Activated T-helper 1 cell treated with anti-CD3 and anti-CD28 coated beads, Interleukin-12 subunit alpha, Interleukin-12 subunit beta, Interleukin-2, Interleukin-4 antibody, amounts not matched to agents 30 ng/mL and 10 ng/mL and 1 ng/mL, durations not matched to agents 14 hours and 24 hours and 36 hours (primary cell): ENCODE measurements at regions not wholly inside any gene's neighbourhood (a gene's known extent, or its start where the extent isn't known, plus 50 kb on each side); places are given as distances from the start of the nearest gene placed in this dataset.
"Not testable (repeated sequence)": the region's sequence is repeated elsewhere in the genome, so short reads cannot be mapped to it uniquely, and the experiment has no call there.

Source experiments
- DNase-seq: peaks from one replicate; pipeline ENCODE4 v3.0.0; 2021; ENCODE audit warnings: low spot score
- H3K27ac Mint-ChIP-seq: one replicate; pipeline ENCODE4 v1.8.0; 2021; ENCODE audit warnings: mild to moderate bottlenecking, mixed read lengths
- H3K27me3 Mint-ChIP-seq: one replicate; pipeline ENCODE4 v1.8.0; 2022; ENCODE audit warnings: mild to moderate bottlenecking, moderate library complexity, mixed read lengths; ENCODE audit not compliant: insufficient read depth
- H3K36me3 Mint-ChIP-seq: one replicate; pipeline ENCODE4 v1.8.0; 2021; ENCODE audit warnings: low read depth, mixed read lengths
- H3K4me1 Mint-ChIP-seq: one replicate; pipeline ENCODE4 v1.8.0; 2021; ENCODE audit warnings: low read depth, mixed read lengths
- H3K4me3 Mint-ChIP-seq: one replicate; pipeline ENCODE4 v1.8.0; 2021; ENCODE audit warnings: mild to moderate bottlenecking, moderate library complexity, mixed read lengths
- H3K9me3 Mint-ChIP-seq: one replicate; pipeline ENCODE4 v1.8.0; 2021; ENCODE audit warnings: mixed read lengths
- intact Hi-C: fragments of 100-400 bp; cut with micrococcal nuclease; formaldehyde crosslinking; loops from one replicate; pipeline ENCODE4 v1.15.1; 2024

DNA sequence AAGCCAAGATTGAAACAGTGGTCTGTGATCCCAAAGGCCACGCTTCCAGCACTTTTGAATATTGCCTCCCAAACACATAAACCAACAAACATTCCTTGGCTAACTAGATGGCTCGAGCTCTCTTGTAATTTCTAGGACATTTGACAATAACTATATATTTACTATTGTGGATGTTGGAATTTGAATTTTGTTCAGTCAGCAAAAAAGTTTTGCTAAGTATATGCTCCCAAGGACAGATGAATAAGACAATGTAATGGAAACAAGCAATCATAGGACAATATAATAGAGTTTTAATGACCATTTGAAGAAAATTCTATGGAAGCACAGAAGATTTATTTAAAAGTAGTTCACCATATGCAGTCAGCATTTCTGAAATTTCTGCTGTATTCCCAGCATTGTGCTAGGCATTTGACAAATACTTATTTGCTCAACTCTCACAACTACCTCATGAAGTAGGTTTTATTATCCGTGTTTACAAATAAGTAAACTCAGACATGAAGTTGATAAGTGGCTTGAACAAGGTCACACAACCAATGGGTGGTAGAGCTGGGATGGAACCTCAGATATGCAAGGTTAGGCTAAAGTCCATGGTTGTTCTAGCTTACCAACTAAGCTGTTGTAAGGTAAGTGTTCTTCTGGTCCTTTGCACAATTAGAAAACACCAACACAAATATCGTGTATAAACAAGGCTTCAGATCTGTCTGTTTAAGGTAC, 205.1 kb downstream of the NUFIP1 start:
- Mint-ChIP-seq H3K9me3 (no peaks in the 10 kb centered on the region), H3K4me1 (no peaks in the 10 kb centered on the region), H3K27ac (no peak overlapping the region), H3K4me3 (no peak overlapping the region), H3K36me3 (no peaks in the 10 kb centered on the region), H3K27me3 (peaks cover 4% of the 10 kb centered on the region)
- no peak for DNase-seq
- intact Hi-C loops = no loop called here

DNA sequence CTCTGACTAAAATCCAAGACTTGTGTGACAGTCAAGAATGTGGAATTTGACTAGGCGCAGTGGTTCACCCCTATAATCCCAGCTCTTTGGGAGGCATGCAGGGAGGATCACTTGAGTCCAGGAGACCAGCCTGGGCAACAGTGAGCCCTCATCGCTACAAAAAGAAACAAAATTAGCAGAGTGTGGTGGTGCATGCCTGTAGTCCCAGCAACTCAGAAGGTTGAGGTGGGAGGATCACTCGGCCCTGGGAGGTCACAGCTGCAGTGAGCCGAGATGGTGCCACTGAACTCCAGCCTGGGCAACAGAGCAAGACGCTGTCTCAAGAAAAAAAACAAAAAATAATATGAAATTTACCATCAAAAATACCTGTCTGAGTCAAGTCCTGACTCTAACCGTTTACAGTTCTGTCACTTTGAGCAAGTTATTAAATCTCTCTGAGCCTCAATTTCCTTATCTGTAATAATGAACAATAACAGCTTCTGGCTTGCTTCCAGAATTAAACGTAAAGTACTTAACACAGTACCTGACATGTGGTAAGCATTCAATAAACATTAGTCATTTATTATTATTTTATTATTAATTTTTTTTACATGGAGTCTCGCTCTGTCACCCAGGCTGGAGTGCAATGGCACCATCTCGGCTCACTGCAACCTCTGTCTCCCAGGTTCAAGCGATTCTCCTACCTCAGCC, 204.6 kb upstream of the TSC22D1 start:
- intact Hi-C loops = no loop called here
- H3K27me3 Mint-ChIP-seq = peaks cover 9% of the 10 kb centered on the region
- peaks cover 2% of the 10 kb centered on the region for H3K36me3 Mint-ChIP-seq
- no peak overlapping the region for H3K27ac Mint-ChIP-seq
- peaks cover 6% of the 10 kb centered on the region for H3K4me1 Mint-ChIP-seq
- H3K9me3 Mint-ChIP-seq = no peaks in the 10 kb centered on the region
- no peak for DNase-seq
- H3K4me3 Mint-ChIP-seq = no peak overlapping the region

GRCh38 chr13:44778761-44779484, 202.8 kb upstream of the TSC22D1 start:
- peaks cover 3% of the 10 kb centered on the region for H3K36me3 Mint-ChIP-seq

GRCh38 chr13:44775290-44775689, 199.2 kb upstream of the TSC22D1 start:
- H3K9me3 Mint-ChIP-seq, H3K36me3 Mint-ChIP-seq, H3K27ac Mint-ChIP-seq, DNase-seq, H3K4me1 Mint-ChIP-seq, intact Hi-C loops, H3K4me3 Mint-ChIP-seq: not testable (repeated sequence)
- peaks cover 20% of the 10 kb centered on the region for H3K27me3 Mint-ChIP-seq

More at GRCh38 chr13:44778761-44779484, 202.8 kb upstream of the TSC22D1 start:
- Mint-ChIP-seq H3K4me3 (no peak overlapping the region), H3K27me3 (peaks cover 20% of the 10 kb centered on the region), H3K9me3 (no peaks in the 10 kb centered on the region), H3K4me1 (peaks cover 7% of the 10 kb centered on the region), H3K27ac (no peak overlapping the region)
- intact Hi-C loops = no loop called here
- no peak for DNase-seq

- Mint-ChIP-seq H3K36me3 (peaks cover 7% of the 10 kb centered on the region), H3K4me3 (no peak overlapping the region), H3K4me1 (peaks cover 39% of the 10 kb centered on the region), H3K27ac (no peak overlapping the region), H3K9me3 (peaks cover 3% of the 10 kb centered on the region), H3K27me3 (peaks cover 13% of the 10 kb centered on the region)
- DNase-seq = no peak
- intact Hi-C loops = no loop called here
Measured at GRCh38 chr13:44770951-44771350, 194.8 kb upstream of the TSC22D1 start.

GRCh38 chr13:44769686-44770085, 193.6 kb upstream of the TSC22D1 start:
- peaks cover 3% of the 10 kb centered on the region for H3K9me3 Mint-ChIP-seq
- intact Hi-C loops = loop anchor here (1.0 to 5.0 kb wide), 6 partner anchors 59 to 572 kb away; partner anchors contain the start of genes TPT1 and TSC22D1
- peak overlapping the region; percentile 15 for H3K4me3 Mint-ChIP-seq
- DNase-seq = no peak
- peaks cover 4% of the 10 kb centered on the region for H3K36me3 Mint-ChIP-seq
- H3K27me3 Mint-ChIP-seq = peaks cover 7% of the 10 kb centered on the region
- peaks cover 45% of the 10 kb centered on the region for H3K4me1 Mint-ChIP-seq
- peak overlapping the region; percentile 82 for H3K27ac Mint-ChIP-seq

- peak; percentile 9 for DNase-seq
- Mint-ChIP-seq H3K36me3 (peaks cover 4% of the 10 kb centered on the region), H3K4me3 (peak overlapping the region; percentile 41), H3K9me3 (peaks cover 3% of the 10 kb centered on the region), H3K27ac (peak overlapping the region; percentile 82), H3K4me1 (peaks cover 52% of the 10 kb centered on the region), H3K27me3 (no peaks in the 10 kb centered on the region)
- intact Hi-C loops = loop anchor here (1.0 to 5.0 kb wide), 10 partner anchors 10 to 572 kb away; partner anchors contain the start of genes TPT1 and TSC22D1
Measured at GRCh38 chr13:44768775-44769581, 192.8 kb upstream of the TSC22D1 start.

- peak overlapping the region; percentile 82 for H3K27ac Mint-ChIP-seq
- peak; percentile 63 for DNase-seq
- H3K4me1 Mint-ChIP-seq = peaks cover 56% of the 10 kb centered on the region
- intact Hi-C loops = loop anchor here (1.0 to 5.0 kb wide), 9 partner anchors 9 to 573 kb away; partner anchors contain the start of genes TPT1 and TSC22D1
- peaks cover 3% of the 10 kb centered on the region for H3K9me3 Mint-ChIP-seq
- H3K4me3 Mint-ChIP-seq = peak overlapping the region; percentile 41
- no peaks in the 10 kb centered on the region for H3K27me3 Mint-ChIP-seq
- peaks cover 4% of the 10 kb centered on the region for H3K36me3 Mint-ChIP-seq
Measured at GRCh38 chr13:44768239-44768638, 192.1 kb upstream of the TSC22D1 start.

DNA sequence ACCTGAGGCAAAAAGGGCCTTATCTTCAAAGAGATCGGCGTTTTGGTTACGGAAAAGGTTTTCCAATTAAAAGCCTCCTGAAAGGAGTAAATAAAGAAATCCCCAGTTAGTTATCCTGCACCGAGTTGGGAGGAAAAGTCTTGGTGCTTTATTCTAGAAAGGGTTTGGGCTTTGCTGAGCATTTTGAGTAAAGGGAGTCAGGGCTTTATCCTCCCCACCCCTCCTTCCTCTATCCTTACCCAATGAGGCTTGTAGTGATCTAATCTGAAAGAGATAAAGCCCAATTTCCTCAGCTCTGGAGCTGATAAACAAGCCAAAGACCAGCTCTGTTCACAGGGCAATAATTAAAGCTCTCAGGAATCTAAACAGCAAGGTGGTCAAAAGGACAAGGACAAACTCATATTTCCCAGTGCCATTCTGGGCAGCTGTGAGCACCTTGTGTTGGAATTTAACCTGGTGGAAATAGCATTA, 188.9 kb upstream of the TSC22D1 start:
- intact Hi-C loops = loop anchor here (5.0 kb wide), 2 partner anchors 112 to 568 kb away; no protein-coding TSS in a partner anchor

GRCh38 chr13:44764302-44764692, 188.2 kb upstream of the TSC22D1 start:
- H3K4me1 Mint-ChIP-seq = peaks cover 50% of the 10 kb centered on the region
- H3K9me3 Mint-ChIP-seq = peaks cover 3% of the 10 kb centered on the region
- peaks cover 4% of the 10 kb centered on the region for H3K36me3 Mint-ChIP-seq
- H3K27me3 Mint-ChIP-seq = peaks cover 2% of the 10 kb centered on the region
- H3K27ac Mint-ChIP-seq = no peak overlapping the region
- no peak for DNase-seq
- H3K4me3 Mint-ChIP-seq = no peak overlapping the region
- intact Hi-C loops = no loop called here

More for the DNA sequence above, 188.9 kb upstream of the TSC22D1 start:
- H3K9me3 Mint-ChIP-seq = peaks cover 3% of the 10 kb centered on the region
- peaks cover 4% of the 10 kb centered on the region for H3K36me3 Mint-ChIP-seq
- no peak overlapping the region for H3K27ac Mint-ChIP-seq
- peaks cover 2% of the 10 kb centered on the region for H3K27me3 Mint-ChIP-seq
- H3K4me1 Mint-ChIP-seq = peaks cover 52% of the 10 kb centered on the region
- H3K4me3 Mint-ChIP-seq = no peak overlapping the region
- DNase-seq = no peak

DNA sequence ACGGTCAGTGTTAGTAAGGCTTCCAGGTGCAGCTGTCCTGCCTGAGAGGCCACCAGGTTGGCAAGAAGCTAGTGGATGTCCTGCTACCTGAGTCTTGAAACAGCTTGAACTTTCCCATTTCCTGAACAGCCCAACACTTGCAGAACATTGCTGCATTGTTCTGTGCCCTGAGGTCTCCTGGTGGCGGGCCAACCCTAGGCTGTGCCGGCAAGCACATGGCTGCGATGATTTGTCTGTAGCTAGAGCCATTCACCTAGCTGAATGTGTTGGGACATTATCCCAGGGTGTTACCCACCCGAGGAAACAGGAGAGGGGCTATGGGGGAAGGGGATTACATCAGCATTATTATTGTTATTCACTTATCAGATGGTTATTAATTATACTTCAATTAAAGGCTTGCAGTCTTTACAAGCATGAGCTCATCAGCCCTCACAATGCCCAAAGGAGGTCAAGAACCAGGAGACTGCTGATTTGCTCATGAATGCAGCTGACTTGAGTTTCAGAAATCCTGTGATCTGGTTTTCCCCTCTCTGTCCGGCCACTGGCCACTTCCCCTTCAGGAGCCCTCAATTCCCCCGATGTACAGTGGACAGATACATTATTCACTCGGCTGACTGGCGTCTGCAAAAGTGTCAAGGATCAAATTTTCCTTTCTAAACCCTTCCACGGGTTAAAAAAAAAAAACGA, 187.6 kb upstream of the TSC22D1 start:
- no peak for DNase-seq
- H3K36me3 Mint-ChIP-seq = peaks cover 4% of the 10 kb centered on the region
- peaks cover 3% of the 10 kb centered on the region for H3K9me3 Mint-ChIP-seq
- H3K4me1 Mint-ChIP-seq = peaks cover 50% of the 10 kb centered on the region
- intact Hi-C loops = no loop called here
- peaks cover 2% of the 10 kb centered on the region for H3K27me3 Mint-ChIP-seq
- H3K4me3 Mint-ChIP-seq = no peak overlapping the region
- no peak overlapping the region for H3K27ac Mint-ChIP-seq

GRCh38 chr13:44762911-44763310, 186.8 kb upstream of the TSC22D1 start:
- Mint-ChIP-seq H3K9me3 (no peaks in the 10 kb centered on the region), H3K27ac (no peak overlapping the region), H3K36me3 (no peaks in the 10 kb centered on the region), H3K4me1 (peaks cover 50% of the 10 kb centered on the region), H3K27me3 (peaks cover 2% of the 10 kb centered on the region), H3K4me3 (no peak overlapping the region)
- intact Hi-C loops = no loop called here
- DNase-seq = no peak
